Amygdala (tissue), 56 donors: ENCODE measurements at regions not wholly inside any gene's neighbourhood (a gene's known extent, or its start where the extent isn't known, plus 50 kb on each side); places are given as distances from the start of the nearest gene placed in this dataset.

Experiments used
- DNase-seq, 56 donors: peaks; one replicate each; lab custom pipeline; 2025; lab: John Stamatoyannopoulos, UW

DNA sequence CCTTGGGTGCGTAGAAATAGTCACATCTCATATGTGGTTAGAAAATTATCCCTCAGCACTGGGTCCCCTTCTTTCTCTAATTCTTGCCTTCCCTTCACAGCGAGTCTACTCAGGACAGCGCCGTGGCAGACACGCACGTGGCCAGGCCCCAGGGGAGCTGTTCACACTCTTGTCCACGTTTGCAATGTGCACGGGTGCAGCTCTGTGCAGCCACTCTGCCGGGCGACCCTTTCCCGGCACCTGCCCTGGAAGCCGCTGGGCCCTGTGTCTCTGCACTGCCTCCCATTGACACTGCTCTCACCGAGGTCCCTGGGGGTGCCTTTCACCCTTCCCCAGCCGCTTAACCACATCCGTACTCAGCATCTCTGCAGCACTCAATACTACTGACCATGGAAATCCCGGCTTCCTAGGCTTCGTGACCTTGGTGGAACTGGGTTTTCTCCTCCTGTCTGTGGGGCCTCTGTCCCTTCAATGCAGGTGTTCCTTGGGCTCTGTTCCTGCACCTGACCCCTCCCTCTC, 104.9 kb downstream of the DACT2 start:
- no peak for DNase-seq

- DNase-seq = no peak
These were observed 106.5 kb downstream of the DACT2 start for GRCh38 chr6:168213121-168213524.

DNA sequence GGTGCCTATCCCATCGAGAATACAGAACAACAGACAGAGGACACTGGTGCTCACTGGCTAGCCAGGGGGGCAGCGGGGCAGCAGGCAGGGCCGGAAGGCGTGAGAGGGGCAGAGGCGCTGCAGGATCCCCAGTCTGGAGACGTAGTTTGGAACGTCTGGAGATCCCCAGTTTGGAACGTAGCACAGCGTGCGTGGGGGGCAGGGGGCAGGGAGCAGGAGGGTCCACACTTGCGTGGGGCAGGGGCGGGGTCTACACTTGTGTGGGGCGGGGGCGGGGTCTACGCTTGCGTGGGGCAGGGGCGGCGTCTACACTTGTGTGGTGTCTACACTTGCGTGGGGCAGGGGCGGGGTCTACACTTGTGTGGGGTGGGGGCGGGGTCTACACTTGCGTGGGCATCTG, 107.2 kb downstream of the DACT2 start:
- DNase-seq = no peak

- DNase-seq = no peak
These were observed 107.9 kb downstream of the DACT2 start for GRCh38 chr6:168211681-168212080.

DNA sequence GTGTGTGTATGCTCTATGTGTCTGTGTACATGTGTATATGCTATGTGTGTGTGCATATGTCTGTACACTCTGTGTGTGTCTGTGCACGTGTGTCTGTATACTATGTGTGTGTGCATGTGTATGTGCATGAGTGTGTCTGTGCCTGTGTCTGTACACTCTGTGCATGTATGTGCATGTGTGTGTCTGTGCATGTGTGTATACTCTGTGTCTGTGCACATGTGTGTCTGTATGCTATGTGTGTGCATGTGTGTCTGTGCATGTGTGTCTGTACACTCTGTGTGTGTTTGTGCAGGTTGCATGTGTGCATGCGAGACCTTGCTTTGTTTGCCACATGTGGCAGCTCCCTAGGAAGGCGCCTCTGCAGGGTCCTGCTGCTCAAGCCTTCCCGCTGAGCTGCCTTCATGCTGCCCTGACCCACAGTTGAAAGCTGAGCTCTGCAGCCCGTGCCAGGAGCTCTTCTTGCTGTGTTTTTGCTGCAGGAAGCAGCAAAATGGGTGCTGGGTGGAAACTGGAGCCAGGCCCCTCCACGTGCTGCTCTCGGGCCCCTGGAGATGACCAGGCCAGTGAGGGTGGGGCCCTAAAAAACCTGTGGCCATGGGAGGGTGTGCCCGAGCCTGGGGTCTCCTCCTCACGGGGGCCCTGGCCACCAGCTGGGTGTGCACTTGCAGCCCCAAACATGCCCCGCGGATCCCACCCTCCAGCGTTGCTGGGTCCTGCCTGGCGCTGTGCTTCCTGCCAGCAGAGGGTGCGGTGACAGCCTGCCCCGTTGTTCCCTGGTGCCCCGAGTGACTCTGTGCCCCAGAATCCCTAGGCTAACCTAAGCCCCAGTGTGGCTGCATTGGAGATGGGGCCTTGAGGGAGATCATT, 109.1 kb downstream of the DACT2 start:
- DNase-seq = no peak

- no peak for DNase-seq
These were observed 110.2 kb downstream of the DACT2 start for GRCh38 chr6:168209420-168209819.

DNA sequence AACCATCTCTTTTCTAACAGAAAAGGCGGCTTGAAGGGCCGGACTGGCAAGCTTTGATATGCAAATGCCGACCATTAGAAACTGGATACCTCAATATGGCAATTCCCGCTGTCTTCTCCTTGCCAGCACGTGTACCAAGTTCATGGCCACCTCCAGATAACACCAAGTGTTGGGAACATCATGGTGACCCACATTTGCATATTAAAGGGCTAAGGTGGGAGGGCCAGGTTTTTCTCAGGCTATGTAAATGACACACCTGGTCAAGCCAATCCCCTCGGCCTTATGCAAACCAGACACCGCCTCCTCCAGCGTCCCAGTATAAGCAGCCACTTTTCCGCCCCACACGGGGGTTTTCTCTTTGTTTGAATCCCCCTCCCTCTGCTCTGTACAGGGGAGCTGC, 110.7 kb downstream of the DACT2 start:
- no peak for DNase-seq

DNA sequence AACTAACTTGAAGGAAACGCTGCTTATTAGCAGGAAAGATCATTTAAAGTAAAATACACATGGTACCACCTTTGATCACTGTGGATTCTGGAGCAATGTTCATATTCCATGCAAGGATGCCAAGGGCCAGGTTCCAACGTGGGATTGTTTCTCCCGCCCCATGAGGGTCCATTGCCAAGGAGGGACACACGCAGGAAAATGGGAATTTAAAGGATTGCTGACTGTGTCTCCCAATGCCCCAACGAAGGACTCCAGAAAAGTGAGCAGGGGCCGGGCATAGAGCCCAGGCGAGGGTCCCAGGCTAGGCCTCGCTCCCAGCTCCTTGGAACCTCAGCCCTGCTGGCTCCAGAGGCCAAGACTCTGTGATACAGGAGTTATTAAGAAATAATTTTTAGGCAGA, 111.2 kb downstream of the DACT2 start:
- DNase-seq = no peak

DNA sequence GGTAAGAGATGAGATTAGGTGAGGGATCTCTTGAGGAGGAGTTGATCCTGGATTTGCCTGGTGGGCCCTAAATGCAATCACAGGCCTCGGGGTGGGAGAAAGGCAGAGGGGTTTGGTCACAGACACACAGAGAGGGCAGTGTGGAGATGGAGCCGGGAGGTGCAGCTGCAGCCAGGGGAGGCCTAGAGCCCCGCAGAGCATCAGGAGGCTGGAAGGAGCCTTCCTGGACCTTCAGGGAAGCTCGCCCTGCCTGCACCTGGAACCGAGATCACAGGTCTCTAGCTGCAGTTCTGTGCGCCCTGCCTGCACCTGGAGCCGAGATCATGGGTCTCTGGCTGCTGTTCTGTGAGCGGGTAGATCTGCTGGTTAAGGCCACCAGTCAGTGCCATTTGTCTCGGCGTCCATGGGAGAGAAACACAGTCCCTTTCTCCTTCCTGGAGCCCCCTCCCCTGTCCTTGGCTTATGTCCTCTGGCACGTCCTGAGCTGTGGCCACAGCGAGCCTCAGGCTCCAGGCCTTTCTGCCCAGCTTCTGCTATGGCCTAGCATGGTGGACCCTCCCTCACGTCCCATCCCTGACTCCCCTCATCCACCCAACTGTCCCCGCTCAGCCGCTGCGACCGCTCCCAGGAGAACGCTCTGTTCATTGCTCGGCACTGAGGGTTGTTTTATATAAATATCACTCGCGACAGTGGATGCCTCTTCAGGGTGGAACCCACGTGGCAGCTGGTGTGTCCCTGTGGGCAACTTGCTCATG, 112.0 kb downstream of the DACT2 start:
- DNase-seq = no peak

- DNase-seq = peak in 15 of 56 donors; percentile 8 to 69 (median 21)
These were observed 112.8 kb downstream of the DACT2 start for GRCh38 chr6:168206661-168207274.

DNA sequence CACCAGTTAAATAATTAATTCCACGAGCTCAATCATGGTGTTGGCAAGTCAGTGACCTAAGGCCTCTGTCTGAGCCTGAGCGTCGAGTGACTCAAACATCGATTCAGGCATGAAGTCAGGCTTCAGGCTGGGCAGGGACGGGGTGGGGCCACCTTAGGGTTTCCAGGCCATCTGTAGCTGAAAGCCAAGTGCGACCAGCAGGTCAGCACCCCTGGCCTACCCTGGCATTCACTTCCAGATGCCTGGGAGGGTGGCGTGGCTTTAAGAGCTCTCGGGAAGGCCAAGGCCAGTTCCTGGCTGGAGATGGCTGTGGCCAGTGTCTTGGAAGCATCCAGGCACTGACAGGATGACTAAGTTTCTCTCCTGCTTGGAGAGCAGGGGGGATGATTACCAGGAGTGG, 113.4 kb downstream of the DACT2 start:
- no peak for DNase-seq

- DNase-seq = no peak
These were observed 117.8 kb downstream of the DACT2 start for GRCh38 chr6:168201799-168202198.

GRCh38 chr6:168201383-168201782, 118.2 kb downstream of the DACT2 start:
- no peak for DNase-seq

DNA sequence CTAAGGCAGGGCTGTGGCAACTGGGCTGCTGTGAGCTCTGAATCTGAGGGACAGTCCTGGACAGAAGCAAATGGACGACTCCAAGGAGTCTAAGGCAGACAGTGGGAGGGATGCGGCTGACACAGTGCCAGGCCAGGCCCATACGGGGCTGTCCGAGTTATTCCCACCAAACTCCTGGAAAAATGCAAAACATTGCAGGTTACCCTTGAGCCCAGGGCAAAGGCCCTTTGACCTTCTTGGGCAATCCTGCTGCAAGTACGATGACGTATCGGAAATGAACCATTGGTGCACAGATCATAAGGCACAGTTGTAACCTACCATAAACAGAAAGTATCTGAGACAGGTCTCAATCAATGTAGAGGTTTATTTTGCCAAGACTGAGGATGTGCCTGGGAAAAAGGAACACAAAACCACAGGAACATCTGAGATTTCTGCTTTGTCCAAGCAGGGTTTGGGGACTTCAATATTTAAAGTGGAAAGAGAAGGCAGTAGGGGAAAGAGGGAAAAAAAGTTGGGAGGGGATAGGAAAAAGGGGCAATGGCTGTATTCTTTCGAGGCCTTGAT, 118.9 kb downstream of the DACT2 start:
- DNase-seq = no peak

DNA sequence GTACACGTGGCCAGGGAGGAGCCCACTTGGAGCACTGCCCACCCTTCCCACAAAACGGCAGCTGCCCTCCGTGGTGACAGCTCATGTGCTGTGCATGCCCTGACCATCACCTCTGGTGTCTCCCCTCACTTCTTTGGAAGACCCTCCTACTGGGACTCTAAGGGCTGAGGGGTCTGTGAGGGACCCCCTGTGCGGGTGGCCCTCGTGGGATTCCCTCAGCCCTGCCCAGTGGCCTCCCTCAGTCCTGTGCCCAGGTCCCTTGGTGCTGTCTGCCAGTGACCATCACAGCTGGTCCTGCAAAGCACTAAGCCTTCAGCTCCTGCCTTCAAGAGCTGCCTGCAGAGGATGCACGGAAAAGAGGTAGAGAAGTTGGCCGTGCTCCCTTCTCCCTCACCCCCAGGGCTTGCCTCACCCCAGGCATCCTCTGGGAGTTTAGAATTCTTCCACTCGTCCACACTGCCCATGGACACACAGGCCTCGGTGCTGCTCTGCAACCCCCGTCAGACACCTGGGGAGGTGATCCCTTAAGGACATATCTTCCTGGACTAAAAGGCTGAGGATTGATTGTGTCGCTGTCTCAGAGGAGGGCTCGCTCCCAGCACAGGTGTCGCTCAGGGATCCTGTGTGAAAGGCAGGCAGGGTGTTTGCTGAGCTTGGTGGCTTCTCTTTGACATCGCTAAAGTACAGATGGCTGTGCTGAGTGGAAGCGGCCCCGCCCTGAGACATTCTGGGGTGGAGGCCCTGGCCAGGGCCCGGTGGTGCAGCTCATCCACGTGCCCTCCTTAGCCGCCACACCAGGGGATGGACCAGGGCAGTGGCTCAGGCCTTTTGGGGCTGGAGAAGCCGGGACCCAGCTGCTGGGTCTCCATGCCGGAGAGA, 119.5 kb upstream of the FRMD1 start:
- DNase-seq = no peak

DNA sequence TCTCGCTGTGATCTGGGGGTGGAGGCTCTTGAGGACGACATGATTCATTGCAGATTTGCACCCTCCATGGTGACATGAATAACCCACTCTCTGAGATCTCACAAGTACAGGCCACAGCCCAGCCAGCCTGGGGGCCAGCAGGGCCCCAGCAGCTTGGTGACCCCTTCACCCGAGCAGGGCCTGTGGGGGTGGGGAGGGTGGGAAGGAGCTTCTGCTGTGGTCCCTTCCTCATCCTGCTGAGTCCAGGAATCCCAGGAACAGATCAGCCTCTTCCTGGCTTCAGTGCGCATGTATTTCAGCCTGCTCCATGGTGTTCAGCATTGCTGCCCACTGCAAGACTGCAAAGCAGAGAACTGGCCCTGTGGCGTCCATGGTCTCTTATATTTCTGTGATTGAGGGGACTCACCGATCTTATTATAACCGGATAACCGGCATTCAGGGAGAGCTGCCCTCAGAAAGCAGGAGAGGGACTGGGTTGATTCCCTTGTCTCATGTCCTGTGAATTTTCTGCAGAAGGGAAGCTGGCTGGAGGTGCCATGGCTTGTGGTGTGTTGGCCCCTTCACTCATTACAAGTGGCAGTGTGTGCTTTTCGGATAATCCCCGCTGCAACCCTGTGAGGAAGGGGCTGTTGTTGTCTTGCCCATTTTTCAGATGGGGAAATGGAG, 118.8 kb upstream of the FRMD1 start:
- DNase-seq = no peak

GRCh38 chr6:168196881-168197635, 118.0 kb upstream of the FRMD1 start:
- DNase-seq = no peak

GRCh38 chr6:168196385-168196860, 117.4 kb upstream of the FRMD1 start:
- DNase-seq = no peak
